GM21526 (cell line): ENCODE measurements at regions not wholly inside any gene's neighbourhood (a gene's known extent, or its start where the extent isn't known, plus 50 kb on each side); places are given as distances from the start of the nearest gene placed in this dataset.
"Not testable (repeated sequence)": the region's sequence is repeated elsewhere in the genome, so short reads cannot be mapped to it uniquely, and the experiment has no call there.

ENCODE experiments used
- ATAC-seq: cut with Tn5 transposase; IDR thresholded peaks from one replicate; pipeline ENCODE4 v1.9.1; 2021; ENCODE audit warnings: moderate library complexity; ENCODE audit not compliant: unreplicated experiment, low FRiP score

DNA sequence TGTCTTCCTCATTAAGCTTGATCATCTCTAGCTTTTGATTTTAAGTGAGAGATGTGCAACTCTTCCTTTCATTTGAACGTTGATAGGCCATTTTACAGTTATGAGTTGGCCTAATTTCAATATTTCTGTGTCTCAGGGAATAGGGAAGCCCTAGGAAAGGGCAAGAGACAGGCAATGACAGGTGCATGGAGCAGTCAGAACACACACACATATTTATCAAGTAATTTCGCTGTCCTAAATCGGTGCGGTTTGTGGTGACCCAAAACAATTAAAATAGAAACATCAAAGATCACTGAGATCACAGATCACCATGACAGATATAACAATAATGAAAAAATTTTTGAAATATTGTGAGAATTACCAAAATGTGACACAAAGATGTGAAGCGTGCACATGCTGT lies 87.7 kb upstream of the LSM6 start:
- no peak for ATAC-seq

DNA sequence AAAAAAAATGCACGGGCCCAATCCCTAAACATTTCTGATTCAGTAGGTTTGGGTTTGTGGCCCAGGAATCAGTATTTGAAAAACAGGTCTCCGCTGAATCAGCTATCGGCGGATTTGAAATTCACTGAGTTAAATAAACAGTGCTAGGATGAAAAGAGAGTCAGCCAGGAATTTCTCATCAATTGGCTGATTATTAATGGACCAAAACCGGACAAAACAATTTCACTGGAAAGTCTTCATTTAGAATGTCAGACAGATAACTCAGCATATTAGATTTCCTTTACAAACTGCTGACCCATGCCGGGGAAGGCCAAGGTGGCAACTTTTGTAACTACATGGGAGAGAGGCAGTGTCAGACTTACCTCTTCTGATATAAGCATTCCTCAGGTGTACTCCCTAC lies 99.4 kb upstream of the LSM6 start:
- no peak for ATAC-seq

DNA sequence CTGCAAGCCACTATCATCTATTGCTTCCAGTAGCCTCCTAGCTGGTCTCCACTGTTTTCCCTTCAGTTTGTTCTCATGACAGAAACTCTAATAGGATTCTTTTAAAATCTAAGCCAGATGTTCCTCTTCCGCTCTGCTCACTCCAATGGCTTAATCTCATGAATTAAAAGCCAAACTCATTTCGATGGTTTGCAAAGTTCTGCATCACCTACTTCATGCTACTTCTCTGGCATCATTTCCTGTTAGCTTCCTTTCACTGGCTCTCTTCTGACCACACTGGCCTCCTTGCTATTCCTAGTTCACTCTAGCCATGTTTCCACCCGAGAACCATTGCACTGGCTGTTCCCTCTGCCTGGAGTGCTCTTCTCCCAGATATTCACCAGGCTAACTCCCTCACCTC lies 102.0 kb upstream of the LSM6 start:
- no peak for ATAC-seq

DNA sequence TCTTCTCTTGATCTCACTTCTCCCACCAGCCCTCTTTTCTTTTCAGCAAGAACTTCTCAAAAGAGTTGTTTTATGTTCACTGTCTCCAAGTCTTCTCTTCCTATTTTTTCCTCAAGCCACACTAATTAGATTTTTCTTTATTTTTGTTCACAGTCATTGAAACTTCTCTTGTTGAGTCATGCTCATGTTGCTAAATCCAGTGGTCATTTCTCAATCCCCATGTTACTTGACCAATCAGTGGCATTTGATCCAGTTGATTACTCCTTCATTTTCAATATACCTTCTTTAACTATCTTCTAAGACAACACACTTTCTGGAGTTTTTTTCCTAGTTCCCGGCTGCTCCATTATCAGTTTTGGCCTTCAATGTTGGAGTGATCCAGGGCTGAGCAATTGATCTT lies 103.1 kb upstream of the LSM6 start:
- no peak for ATAC-seq

GRCh38 chr4:146071390-146071789 lies 104.1 kb upstream of the LSM6 start:
- ATAC-seq, result no peak

DNA sequence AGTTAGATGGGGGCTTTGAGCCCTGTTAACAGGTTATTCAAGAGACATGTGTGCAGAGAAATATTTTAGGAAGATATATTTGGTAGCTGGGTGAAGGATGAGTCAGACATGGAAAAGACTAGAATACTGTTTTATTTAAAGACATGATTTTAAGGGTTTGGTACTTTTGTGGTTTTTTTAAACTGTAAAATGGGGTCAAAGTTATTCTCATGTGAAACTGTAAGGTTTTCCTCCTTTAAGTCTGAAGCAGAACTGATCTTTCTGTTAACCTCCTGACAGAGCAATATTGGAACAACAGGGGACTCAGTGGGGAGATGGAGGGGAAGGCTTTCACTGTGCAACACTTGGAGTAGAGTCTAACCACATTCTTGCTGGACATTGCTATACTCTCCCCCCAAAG lies 112.4 kb upstream of the LSM6 start:
- ATAC-seq, result peak; percentile 36

- no peak for ATAC-seq
Observed at GRCh38 chr4:146062340-146062739, 113.2 kb upstream of the LSM6 start.

DNA sequence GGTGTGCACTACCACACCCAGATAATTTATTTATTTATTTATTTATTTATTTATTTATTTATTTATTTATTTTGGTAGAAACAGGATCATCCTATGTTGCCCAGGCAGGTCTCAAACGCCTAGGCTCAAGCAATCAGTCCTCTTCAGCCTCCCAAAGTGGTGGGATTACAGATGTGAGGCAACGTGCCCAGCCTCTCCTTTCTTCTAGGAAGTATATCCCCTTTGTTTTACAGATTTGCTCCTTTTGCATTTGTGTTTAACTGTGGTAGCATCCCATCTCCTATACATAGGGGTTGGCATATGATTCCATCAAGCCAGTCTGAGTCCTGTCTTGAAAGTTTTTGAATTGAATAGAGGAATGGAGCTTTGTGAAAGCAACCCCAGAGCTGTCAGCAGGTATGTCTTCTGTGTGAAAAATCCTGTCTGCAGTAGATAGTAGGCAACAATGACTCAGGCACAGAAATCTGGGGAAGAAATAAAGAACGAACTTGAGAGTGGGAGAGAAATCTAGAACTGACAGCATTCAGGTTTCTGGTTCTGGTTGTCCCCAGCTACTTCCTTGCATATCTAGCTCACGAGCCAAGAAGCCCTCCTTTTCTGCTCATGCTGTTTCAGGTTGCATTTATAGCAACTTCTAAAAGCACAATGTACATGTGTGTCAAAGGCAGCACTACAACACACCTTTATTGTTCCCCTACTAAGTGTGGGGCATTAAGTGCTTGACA lies 113.7 kb upstream of the LSM6 start:
- ATAC-seq, result no peak

DNA sequence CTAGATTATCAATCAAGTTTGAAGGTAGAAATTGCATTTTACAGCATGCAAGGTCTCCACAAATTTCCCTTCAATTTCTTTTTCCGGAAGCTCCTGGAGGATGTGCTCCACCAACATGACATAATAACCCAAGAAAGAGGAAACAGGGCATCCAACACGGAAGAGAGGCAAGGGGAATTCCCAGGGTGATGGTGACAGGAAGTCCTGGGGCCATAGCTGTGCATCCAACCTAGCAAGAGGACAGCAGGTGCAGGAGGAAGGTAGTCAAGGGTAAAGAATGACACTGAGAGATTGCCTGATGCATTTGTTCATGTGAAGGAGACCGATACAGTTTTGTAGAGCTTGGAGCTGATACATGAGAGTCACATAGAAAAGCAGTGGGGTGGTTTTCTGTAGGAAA lies 115.7 kb upstream of the LSM6 start:
- peak; percentile 60 for ATAC-seq

DNA sequence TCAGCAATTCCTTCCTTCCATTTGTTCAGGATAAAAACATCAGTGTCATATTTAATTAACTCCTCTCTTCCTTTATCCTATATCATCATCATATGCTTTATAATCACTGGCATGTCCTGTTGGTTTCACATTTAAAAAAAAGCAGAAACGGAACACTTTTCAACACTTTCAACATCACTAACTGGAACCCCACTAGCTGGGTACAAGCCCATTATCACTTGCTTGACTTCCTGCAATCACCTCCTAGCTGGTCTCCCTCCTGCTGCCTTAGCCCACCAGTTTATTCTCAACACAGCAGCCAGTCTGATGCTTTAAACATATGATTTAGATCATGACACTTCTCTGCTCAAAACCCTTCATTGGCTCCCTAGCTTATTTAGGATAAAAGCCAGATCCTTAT lies 116.4 kb upstream of the LSM6 start:
- ATAC-seq, result peak; percentile 34

GRCh38 chr4:146058531-146058930 lies 117.0 kb upstream of the LSM6 start:
- ATAC-seq, result no peak

DNA sequence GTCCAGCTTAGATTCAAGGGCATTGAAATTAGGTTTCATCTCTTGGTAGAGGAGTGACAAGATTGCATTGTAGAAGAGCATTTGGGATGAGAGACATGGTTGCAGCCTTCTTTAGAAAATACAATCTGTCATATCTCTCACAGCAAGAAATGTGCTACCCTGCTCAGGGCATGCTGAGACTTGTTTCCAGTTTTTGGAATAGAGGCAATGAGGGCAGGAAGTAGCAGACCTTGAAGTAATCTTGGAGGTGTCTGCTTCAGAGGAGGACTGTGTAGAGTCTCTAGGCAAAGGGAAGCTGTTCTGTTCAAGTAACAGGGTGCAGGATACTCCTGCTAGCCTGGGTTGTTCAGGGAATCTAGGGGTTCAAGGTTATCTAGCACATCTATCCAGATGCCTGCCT lies 116.1 kb upstream of the ZNF827 start:
- ATAC-seq, result no peak

- no peak for ATAC-seq
Observed at GRCh38 chr4:146053891-146054290, 115.3 kb upstream of the ZNF827 start.

DNA sequence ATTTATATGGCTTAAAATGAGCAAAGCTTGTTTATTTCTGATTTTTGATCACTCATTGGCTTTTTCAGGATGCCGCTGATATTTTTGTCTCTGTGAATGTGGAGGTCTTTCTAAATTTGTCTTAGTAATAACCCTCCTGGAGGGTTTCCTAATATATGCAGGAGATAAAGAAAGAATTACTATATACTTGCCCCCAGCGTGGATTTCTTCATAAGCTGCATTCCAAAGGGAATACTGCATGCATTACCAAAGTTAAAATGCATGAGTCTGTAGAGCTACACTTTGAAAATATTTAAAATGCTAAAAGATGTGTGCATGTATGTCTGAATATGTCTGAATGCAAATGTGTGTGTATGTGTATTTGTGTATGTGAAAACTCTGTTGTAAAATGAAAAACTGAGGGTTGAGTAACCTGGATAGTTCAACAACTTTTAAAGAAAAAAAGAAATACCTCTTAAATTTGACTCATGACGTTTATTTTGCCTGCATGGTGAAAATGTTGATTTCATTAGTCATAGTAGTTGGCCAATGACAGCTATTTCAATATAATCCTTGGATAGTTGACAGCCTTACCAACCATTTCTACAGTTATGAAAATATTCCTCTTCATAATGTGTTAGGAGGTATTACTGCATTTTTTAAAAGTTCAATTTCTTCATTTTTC lies 113.2 kb upstream of the ZNF827 start:
- ATAC-seq, result no peak

- no peak for ATAC-seq
Observed at GRCh38 chr4:146051223-146051622, 112.6 kb upstream of the ZNF827 start.

- peak; percentile 92 for ATAC-seq
Observed at GRCh38 chr4:146049802-146050201, 111.2 kb upstream of the ZNF827 start.

DNA sequence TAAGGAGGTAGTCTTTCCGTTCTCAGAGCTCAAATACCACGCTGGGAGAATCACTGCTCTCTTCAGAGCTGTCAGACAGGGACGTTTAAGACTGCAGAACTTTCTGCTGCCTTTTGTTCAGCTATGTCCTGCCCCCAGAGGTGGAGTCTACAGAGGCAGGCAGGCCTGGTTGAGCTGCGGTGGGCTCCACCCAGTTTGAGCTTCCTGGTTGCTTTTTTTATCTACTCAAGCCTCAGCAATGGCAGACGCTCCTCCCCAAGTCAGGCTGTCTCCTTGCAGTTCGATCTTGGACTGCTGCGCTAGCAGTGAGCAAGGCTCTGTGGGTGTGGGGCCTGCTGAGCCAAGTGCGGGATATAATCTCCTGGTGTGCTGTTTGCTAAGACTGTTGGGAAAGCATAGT lies 109.1 kb upstream of the ZNF827 start:
- ATAC-seq, result not testable (repeated sequence)

DNA sequence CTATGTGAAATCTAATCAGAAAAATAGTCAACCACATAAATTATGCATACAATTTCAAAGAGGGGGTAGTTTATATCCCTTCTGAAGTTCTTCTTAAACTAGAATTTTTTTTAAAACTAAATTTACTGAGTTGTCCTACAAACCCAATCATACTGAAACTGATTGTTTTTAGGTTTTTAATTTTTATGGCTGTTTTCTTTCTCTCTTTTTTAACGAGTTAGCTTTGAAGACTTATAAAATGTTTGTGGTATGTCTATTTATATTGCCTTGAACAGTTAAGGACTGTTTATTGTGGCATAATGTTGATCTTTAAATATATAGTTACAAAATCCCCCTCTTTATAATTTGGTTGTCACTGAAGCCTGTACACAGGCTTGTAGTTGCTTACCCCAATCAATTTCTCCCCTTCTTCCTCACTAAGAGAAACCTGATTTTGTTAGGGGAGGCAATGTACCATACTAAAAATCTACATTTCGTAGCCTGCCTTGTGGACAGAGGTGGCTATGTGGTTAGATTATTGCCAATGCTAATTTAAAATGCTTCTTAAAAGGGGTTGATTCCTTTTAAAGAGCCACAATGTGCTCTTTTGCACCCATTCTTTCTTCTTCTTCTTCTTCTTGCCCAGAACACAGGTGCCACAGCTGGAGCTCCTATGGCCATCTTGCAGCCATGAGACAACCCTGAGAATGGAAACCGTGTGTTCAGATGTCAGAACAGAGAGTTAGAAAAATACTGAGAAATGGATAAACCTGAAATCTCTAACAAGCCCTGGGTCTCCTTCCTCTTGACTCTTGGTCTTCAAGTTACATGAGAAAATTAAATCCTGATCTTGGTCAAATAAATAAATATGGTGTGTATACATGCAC lies 102.7 kb upstream of the ZNF827 start:
- ATAC-seq, result peak; percentile 79

- no peak for ATAC-seq
Observed at GRCh38 chr4:146040623-146041022, 102.0 kb upstream of the ZNF827 start.

- no peak for ATAC-seq
Observed at GRCh38 chr4:146033149-146033548, 94.5 kb upstream of the ZNF827 start.

- no peak for ATAC-seq
Observed at GRCh38 chr4:146032234-146032860, 93.7 kb upstream of the ZNF827 start.
